ENCODE measurements at regions not wholly inside any gene's neighbourhood (a gene's known extent, or its start where the extent isn't known, plus 50 kb on each side); places are given as distances from the start of the nearest gene placed in this dataset.
"Not testable (repeated sequence)": the region's sequence is repeated elsewhere in the genome, so short reads cannot be mapped to it uniquely, and the experiment has no call there.

DNA sequence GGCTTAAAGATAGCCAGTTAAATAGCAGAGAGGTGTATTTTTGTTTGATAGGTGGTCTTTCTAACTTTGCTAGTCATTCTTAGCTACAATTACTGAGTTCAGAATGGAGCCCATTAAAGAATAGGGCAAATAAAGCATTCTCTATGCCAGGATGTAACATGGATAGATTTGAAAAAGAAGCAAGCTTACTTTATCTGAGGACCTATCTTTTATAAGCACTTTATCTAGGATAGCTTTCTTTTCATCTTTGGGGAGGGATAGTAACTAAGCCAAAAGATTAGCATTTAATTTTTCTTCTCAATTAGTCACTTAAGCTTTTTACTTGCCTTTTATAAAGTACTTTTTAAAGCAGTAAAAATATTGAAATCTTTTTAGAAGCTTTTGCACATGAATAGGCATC lies 1148.0 kb upstream of the DIAPH2 start:
- no peak overlapping the region for H3K4me3 ChIP-seq
- H3K9me3 ChIP-seq (replicated peaks in 1 of 3), result no peaks in the 10 kb centered on the region
- TF ChIP-seq POLR2A (IDR thresholded peaks at IDR 0.05), result no peak
- TF ChIP-seq, protein P1, sequence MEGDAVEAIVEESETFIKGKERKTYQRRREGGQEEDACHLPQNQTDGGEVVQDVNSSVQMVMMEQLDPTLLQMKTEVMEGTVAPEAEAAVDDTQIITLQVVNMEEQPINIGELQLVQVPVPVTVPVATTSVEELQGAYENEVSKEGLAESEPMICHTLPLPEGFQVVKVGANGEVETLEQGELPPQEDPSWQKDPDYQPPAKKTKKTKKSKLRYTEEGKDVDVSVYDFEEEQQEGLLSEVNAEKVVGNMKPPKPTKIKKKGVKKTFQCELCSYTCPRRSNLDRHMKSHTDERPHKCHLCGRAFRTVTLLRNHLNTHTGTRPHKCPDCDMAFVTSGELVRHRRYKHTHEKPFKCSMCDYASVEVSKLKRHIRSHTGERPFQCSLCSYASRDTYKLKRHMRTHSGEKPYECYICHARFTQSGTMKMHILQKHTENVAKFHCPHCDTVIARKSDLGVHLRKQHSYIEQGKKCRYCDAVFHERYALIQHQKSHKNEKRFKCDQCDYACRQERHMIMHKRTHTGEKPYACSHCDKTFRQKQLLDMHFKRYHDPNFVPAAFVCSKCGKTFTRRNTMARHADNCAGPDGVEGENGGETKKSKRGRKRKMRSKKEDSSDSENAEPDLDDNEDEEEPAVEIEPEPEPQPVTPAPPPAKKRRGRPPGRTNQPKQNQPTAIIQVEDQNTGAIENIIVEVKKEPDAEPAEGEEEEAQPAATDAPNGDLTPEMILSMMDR (IDR thresholded peaks at IDR 0.05), result no peak
- DNase-seq, result no peak
- no peaks in the 10 kb centered on the region for H3K4me1 ChIP-seq (replicated peaks in 1 of 2)
- intact Hi-C loops (cut with DNase I), result no loop called here
- no peak overlapping the region for H3K27ac ChIP-seq
- no peaks in the 10 kb centered on the region for H3K36me3 ChIP-seq (replicated peaks in 1 of 2)
- no peaks in the 10 kb centered on the region for H3K27me3 ChIP-seq

DNA sequence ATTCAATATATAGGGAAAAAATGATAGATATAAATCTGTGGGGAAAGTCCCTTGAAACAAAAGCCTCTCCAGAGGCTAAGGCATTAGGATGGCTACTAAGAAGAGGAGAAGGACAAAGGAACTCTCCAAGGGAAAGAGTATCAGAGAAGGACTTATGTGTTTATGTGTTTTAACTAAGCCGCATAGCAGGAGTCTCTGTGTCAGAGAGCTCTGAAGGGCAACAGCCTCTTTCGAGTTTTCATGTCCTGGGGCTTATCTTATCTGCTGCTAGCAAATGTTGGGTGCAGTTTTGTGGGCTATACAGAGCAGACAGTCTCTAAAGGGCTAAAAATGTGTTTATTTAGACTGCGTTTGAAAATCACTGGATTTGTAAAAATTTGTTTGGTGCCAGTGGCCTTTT lies 1145.6 kb upstream of the DIAPH2 start:
- H3K4me3 ChIP-seq, result no peak overlapping the region
- no peak overlapping the region for H3K27ac ChIP-seq
- WGBS, 4 donors, result 35 to 54% (median 38%) methylated on average over 3 of the region's 3 CpGs
- no peaks in the 10 kb centered on the region for H3K4me1 ChIP-seq (replicated peaks in 1 of 2)
- TF ChIP-seq POLR2A (IDR thresholded peaks at IDR 0.05), result no peak
- TF ChIP-seq, protein P1 (IDR thresholded peaks at IDR 0.05), result no peak
- no peaks in the 10 kb centered on the region for H3K27me3 ChIP-seq
- no peaks in the 10 kb centered on the region for H3K36me3 ChIP-seq (replicated peaks in 1 of 2)
- no peaks in the 10 kb centered on the region for H3K9me3 ChIP-seq (replicated peaks in 1 of 3)
- intact Hi-C loops (cut with DNase I), result no loop called here
- DNase-seq, result peak in 1 of 7 donors; percentile 0

DNA sequence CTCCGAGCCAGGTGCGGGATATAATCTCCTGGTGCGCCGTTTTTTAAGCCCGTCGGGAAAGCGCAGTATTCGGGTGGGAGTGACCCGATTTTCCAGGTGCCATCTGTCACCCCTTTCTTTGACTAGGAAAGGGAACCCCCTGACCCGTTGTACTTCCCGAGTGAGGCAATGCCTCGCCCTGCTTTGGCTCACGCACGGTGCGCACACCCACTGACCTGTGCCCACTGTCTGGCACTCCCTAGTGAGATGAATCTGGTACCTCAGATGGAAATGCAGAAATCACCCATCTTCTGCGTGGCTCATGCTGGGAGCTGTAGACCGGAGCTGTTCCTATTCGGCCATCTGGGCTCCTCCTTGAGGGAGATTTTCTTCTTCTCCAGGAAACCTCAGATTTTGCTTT lies 1135.1 kb upstream of the DIAPH2 start:
- DNase-seq; H3K4me3 ChIP-seq; H3K27ac ChIP-seq; H3K27me3 ChIP-seq; H3K36me3 ChIP-seq (replicated peaks in 1 of 2); intact Hi-C loops (cut with DNase I); H3K9me3 ChIP-seq (replicated peaks in 1 of 3); H3K4me1 ChIP-seq (replicated peaks in 1 of 2): not testable (repeated sequence)
- WGBS, 4 donors, result 82 to 91% (median 89%) methylated on average over 2 to 16 of the region's 18 CpGs; no CpG with 5 or more reads in 1 of the 4 donors

DNA sequence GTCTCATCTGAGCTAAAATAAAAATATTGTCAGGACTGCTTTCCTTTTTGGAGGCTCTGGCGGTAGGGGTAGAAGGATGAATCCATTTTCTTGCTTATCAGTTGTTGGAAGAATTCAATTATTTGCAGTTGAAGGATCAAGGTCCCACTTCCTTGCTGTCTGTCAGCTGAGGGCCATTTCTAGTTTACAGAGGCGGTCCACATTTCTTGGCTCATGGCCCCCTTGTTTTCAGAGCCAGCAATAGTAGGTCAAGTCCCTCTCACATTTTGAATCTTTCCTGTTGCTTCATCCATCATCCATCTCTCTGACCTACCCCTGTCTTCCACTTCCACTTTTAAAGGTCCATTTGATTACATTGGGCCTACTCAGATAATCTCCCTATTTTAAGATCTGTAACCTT lies 1099.3 kb upstream of the DIAPH2 start:
- DNase-seq, result peak; percentile 13 to 61 (median 40)
- H3K36me3 ChIP-seq (replicated peaks in 1 of 2), result no peaks in the 10 kb centered on the region
- H3K9me3 ChIP-seq (replicated peaks in 1 of 3), result no peaks in the 10 kb centered on the region
- TF ChIP-seq POLR2A (IDR thresholded peaks at IDR 0.05), result no peak
- TF ChIP-seq, protein P1 (IDR thresholded peaks at IDR 0.05), result no peak
- intact Hi-C loops (cut with DNase I), result no loop called here
- H3K4me3 ChIP-seq, result no peak overlapping the region
- WGBS, 4 donors, result 8 to 51% (median 39%) methylated on average over 2 of the region's 2 CpGs
- H3K4me1 ChIP-seq (replicated peaks in 1 of 2), result no peaks in the 10 kb centered on the region
- peaks cover 9% of the 10 kb centered on the region for H3K27me3 ChIP-seq
- no peak overlapping the region for H3K27ac ChIP-seq

DNA sequence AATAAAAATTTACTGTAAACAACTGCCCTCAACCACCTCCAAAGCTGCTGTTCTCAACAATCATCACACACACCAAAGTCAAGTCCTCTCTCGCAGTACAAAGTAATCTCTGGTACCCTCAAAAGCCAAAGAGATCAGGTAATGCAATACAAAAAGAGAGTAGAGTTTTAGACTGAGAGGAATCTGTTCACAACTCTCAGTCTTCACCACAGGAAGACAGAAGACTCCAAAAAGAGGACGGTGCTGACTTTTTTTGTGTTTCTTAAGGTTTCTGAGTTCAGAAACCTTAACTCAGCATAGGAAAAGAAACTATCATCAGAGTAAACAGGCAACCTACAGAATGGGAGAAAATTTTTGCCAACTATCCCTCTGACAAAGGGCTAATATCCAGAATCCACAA lies 1072.3 kb upstream of the DIAPH2 start:
- H3K27ac ChIP-seq, result no peak overlapping the region
- TF ChIP-seq POLR2A (IDR thresholded peaks at IDR 0.05), result no peak
- TF ChIP-seq, protein P1 (IDR thresholded peaks at IDR 0.05), result no peak
- no peaks in the 10 kb centered on the region for H3K4me1 ChIP-seq (replicated peaks in 1 of 2)
- no peaks in the 10 kb centered on the region for H3K36me3 ChIP-seq (replicated peaks in 1 of 2)
- no peak for DNase-seq
- H3K4me3 ChIP-seq, result no peak overlapping the region
- WGBS, 4 donors, result 61 to 87% (median 80%) methylated on average over 2 of the region's 2 CpGs
- intact Hi-C loops (cut with DNase I), result no loop called here
- H3K9me3 ChIP-seq (replicated peaks in 1 of 3), result no peaks in the 10 kb centered on the region
- peaks cover 4% of the 10 kb centered on the region for H3K27me3 ChIP-seq

Data from adrenal gland (tissue), 9 donors.